D721Med (cell line): ENCODE measurements at regions not wholly inside any gene's neighbourhood (a gene's known extent, or its start where the extent isn't known, plus 50 kb on each side); places are given as distances from the start of the nearest gene placed in this dataset.

ENCODE experiments used
- DNase-seq: peaks from one replicate; pipeline ENCODE4 v3.0.0; 2011; ENCODE audit warnings: low spot score; ENCODE audit not compliant: insufficient read length
- FAIRE-seq: peaks from 2 replicates; lab custom pipeline; 2011; peaks lifted over from hg19 to GRCh38; lab: Jason Lieb, UNC
- TF ChIP-seq, protein P1 (sequence below): IDR thresholded peaks from 2 replicates; pipeline ENCODE4 v1.5.1; 2012; ENCODE audit warnings: mild to moderate bottlenecking, control low read depth; ENCODE audit not compliant: insufficient read depth; ENCODE audit errors: missing control alignments

DNA sequence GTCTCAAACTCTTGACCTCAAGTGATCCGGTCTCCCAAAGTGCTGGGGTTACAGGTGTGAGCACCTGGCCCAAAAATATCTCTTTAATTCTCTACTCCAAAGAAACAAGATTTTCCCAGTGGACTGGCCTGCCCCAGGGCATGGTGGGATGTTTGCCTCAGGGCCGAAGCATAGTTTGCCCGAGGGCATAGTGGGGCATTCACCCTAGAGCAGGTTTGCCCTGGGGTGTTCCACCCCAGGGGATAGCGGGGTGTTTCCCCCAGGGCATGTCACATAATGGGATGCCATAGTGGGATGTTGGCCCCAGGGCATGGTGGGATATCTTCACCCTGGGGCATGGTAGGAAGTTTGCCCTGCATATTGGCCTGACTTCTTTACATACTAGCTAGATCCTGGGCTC, 97.2 kb downstream of the VEGFA start:
- TF ChIP-seq, protein P1, sequence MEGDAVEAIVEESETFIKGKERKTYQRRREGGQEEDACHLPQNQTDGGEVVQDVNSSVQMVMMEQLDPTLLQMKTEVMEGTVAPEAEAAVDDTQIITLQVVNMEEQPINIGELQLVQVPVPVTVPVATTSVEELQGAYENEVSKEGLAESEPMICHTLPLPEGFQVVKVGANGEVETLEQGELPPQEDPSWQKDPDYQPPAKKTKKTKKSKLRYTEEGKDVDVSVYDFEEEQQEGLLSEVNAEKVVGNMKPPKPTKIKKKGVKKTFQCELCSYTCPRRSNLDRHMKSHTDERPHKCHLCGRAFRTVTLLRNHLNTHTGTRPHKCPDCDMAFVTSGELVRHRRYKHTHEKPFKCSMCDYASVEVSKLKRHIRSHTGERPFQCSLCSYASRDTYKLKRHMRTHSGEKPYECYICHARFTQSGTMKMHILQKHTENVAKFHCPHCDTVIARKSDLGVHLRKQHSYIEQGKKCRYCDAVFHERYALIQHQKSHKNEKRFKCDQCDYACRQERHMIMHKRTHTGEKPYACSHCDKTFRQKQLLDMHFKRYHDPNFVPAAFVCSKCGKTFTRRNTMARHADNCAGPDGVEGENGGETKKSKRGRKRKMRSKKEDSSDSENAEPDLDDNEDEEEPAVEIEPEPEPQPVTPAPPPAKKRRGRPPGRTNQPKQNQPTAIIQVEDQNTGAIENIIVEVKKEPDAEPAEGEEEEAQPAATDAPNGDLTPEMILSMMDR = no peak
- no peak for DNase-seq
- FAIRE-seq = no peak

DNA sequence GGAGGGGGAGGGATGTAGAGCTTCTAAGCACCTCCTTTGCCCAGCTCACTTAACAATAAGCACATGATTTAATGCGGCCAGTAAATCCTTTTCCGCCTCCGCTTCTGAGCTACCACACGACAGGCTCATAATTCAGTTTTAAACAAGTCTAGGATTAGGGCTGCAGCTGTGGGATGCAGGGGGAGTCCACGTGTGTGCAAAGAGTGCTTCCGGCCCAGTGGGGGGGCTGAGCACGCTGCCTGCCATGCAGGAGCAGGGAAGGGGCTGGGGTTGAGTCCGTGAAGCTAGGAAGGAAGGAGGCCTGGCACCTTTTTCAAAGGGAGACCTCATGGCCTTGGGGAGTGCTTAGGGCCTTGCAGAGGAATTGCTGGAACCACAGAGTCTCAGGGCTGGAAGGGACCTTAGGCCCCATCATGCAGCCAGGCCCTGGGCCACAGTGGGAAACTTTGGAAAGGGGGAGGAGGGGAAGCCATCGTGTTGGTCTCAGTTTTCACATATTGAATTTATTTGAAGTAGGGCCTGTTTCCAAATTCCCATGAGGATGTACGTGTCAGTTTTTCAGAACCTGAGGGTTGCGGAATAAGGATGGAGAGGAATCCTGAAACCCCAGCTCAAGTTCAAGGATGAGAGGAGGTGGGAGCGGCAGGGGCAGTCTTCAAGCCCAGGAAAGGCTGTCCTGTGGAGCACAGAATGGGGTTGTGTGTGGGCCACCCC, 96.1 kb downstream of the VEGFA start:
- DNase-seq = no peak
- no peak for FAIRE-seq
- TF ChIP-seq, protein P1 = no peak

DNA sequence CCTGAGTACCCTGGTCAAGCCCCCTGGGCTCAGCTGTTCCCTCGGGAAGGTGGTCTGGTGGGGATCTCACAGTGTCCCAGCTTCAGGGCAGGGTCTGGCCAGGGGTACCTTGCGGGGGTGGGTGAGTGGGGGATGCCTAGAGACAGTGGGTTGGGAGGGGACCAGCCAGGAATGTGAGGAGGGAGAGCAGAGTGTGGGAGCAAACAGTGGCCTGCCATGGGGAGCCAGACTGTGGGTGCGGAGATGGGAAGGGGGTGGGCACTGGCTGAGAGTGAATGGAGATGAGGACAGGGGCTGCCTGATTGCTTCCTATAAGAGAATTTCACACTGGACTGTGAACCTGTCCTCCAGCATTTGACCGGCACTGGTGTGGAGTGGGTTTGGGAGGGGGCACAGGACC, 95.1 kb downstream of the VEGFA start:
- TF ChIP-seq, protein P1 = no peak
- FAIRE-seq (no peak), DNase-seq (no peak)

DNA sequence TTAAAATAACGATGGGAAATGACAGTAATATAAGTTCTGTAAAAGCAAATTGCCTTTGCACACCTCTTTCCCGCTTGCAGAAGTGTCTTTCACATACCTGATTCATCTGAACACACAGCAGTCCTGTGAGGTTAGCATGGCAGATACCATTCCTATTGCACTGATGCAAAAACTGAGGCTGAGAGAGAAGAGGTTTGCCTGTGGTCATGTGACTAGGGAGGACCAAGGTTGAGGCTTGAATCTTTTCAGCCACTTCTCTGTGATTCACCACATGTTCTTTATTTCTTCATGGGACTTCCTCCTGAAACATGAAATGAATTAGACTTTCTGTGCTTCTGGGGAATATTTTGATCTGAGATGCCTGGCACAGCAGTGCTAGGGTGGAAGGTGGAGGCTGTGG, 92.9 kb downstream of the VEGFA start:
- FAIRE-seq = no peak
- TF ChIP-seq, protein P1 = no peak
- no peak for DNase-seq

DNA sequence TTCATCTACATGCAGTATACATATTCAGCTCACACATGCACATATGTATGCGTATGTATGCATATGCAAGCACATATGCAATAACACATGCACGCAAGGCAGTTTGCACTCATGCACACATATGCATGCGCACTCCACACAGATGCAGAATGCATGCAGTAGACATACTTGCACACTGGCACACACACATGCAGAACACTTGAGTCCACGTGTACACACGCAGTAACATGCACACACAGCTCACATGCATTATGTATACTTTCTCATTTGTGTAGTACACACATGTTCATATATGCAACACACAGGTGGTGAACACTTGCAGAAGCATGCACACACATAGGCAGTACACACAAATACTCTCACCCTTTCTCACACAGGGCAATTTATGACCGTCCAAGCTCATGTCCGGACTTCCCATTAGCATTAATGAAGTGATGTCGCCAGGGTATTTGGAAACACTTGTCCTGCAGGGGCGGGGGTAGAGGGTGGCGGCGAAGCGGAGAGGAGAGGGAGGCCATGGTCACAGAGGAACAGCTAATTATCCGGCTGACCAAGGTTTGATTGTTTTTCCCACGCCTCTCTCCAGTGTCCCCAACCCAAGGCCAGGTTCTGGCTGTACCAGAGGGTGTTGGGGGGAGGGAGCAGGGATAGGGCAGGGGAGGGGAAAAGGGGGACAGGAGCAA, 91.3 kb downstream of the VEGFA start:
- TF ChIP-seq, protein P1 = no peak
- DNase-seq (no peak), FAIRE-seq (no peak)

DNA sequence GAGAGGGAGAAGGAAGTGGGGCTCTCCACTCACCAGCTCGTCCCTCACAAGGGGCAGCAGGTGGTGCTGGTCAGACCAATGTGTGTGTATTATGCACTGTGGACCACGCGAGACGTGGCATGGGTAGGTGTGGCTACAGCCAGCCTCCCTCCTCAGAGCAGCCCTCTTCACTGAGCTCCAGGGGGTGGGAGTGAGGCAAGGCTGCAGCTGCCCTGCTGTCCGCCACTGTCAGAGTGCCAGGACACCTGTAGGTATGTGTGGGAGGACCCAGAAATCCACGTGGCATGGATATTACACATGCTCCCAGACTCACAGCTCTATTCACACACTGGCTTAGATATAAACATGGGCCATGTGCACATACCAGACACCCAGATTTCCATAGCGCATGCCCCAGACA, 90.3 kb downstream of the VEGFA start:
- TF ChIP-seq, protein P1 = no peak
- DNase-seq = no peak
- no peak for FAIRE-seq

DNA sequence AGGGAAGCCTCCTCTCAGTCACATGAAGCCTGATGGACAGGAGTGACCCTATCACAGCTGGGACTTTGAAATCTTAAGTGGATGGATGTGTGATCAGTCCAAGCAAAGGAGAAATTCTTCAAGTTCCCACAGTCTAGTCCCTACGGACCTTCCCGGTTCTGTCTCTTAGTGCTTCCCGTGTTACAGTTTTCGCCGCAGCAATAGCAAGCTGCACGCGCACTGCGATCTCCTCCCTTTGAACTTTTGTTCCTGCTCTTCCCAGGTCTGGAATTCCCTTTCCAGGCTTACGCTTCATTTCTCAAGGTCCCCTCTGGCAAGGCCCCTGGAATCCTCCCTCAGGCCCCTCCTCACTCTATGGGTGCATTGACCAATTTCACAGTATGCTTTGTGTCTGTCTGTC, 89.2 kb downstream of the VEGFA start:
- no peak for DNase-seq
- no peak for FAIRE-seq
- TF ChIP-seq, protein P1 = no peak
